Activated CD4-positive, alpha-beta T cell treated with anti-CD3 and anti-CD28 coated beads, Interleukin-2, amount 50 U/mL, for 24 hours (primary cell): ENCODE measurements at regions not wholly inside any gene's neighbourhood (a gene's known extent, or its start where the extent isn't known, plus 50 kb on each side); places are given as distances from the start of the nearest gene placed in this dataset.
"Not testable (repeated sequence)": the region's sequence is repeated elsewhere in the genome, so short reads cannot be mapped to it uniquely, and the experiment has no call there.

Experiments
- DNase-seq, 2 donors: peaks; one replicate each; pipeline ENCODE4 v3.0.0-alpha.2; 2020; ENCODE audit warnings: low read depth in 1 of 2, low spot score in 1 of 2

- DNase-seq: no peak
These were observed 168.5 kb upstream of the COPS8 start for GRCh38 chr2:236917164-236917563.

- DNase-seq: no peak
These were observed 167.1 kb upstream of the COPS8 start for GRCh38 chr2:236918545-236918944.

- no peak for DNase-seq
These were observed 166.5 kb upstream of the COPS8 start for GRCh38 chr2:236919209-236919608.

GRCh38 chr2:236919801-236920379 lies 165.8 kb upstream of the COPS8 start:
- DNase-seq: not testable (repeated sequence)

GRCh38 chr2:236922061-236922460 lies 163.6 kb upstream of the COPS8 start:
- DNase-seq: no peak

GRCh38 chr2:236928380-236929037 lies 157.2 kb upstream of the COPS8 start:
- DNase-seq: no peak

GRCh38 chr2:236932831-236933361 lies 152.8 kb upstream of the COPS8 start:
- no peak for DNase-seq

GRCh38 chr2:236934166-236934565 lies 151.5 kb upstream of the COPS8 start:
- DNase-seq: no peak

GRCh38 chr2:236934656-236935055 lies 151.0 kb upstream of the COPS8 start:
- DNase-seq: no peak

GRCh38 chr2:236935083-236935482 lies 150.6 kb upstream of the COPS8 start:
- DNase-seq: no peak

- DNase-seq: no peak
These were observed 149.9 kb upstream of the COPS8 start for GRCh38 chr2:236935631-236936445.

GRCh38 chr2:236936446-236936940 lies 149.2 kb upstream of the COPS8 start:
- DNase-seq: no peak

- DNase-seq: no peak
These were observed 147.6 kb upstream of the COPS8 start for GRCh38 chr2:236938126-236938525.

- DNase-seq: no peak
These were observed 146.4 kb upstream of the COPS8 start for GRCh38 chr2:236939271-236939670.

GRCh38 chr2:236939721-236940231 lies 145.9 kb upstream of the COPS8 start:
- no peak for DNase-seq

- DNase-seq: no peak
These were observed 145.2 kb upstream of the COPS8 start for GRCh38 chr2:236940497-236940896.

- DNase-seq: no peak
These were observed 144.7 kb upstream of the COPS8 start for GRCh38 chr2:236940916-236941520.

- no peak for DNase-seq
These were observed 144.1 kb upstream of the COPS8 start for GRCh38 chr2:236941551-236941950.

GRCh38 chr2:236942554-236942953 lies 143.1 kb upstream of the COPS8 start:
- DNase-seq: no peak

- DNase-seq: no peak
These were observed 142.6 kb upstream of the COPS8 start for GRCh38 chr2:236943068-236943467.

- no peak for DNase-seq
These were observed 141.7 kb upstream of the COPS8 start for GRCh38 chr2:236943841-236944513.
